Epithelial cell of prostate (primary cell): ENCODE measurements at regions not wholly inside any gene's neighbourhood (a gene's known extent, or its start where the extent isn't known, plus 50 kb on each side); places are given as distances from the start of the nearest gene placed in this dataset.
"Not testable (repeated sequence)": the region's sequence is repeated elsewhere in the genome, so short reads cannot be mapped to it uniquely, and the experiment has no call there.

Experiments used
- DNase-seq: peaks from one replicate; pipeline ENCODE4 v3.0.0-alpha.2; 2011; ENCODE audit warnings: low read depth, low spot score
- H3K27ac ChIP-seq: fragments of 450-650 bp; 2 replicates; pipeline ENCODE4 v1.5.1; 2017; ENCODE audit warnings: mild to moderate bottlenecking

DNA sequence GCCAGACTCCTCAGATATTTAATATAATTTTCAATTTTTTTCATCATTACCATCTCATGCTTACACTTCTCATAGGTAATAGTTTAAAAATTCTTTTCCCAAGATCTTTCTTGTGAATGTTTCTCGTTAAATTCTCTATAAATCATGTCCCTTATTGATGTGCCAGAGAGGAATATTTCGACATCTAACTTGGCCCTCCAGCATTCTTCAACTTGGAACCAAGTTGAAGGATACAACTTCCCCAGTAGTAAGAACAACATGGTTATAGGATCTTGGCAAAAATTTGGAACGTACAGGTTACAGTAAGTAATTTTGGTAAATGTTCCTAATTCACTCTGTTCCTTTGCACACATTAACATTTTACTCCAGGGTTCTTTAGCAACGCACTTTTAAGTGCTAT lies 731.8 kb downstream of the CDH11 start:
- no peak for DNase-seq
- H3K27ac ChIP-seq = no peak overlapping the region

DNA sequence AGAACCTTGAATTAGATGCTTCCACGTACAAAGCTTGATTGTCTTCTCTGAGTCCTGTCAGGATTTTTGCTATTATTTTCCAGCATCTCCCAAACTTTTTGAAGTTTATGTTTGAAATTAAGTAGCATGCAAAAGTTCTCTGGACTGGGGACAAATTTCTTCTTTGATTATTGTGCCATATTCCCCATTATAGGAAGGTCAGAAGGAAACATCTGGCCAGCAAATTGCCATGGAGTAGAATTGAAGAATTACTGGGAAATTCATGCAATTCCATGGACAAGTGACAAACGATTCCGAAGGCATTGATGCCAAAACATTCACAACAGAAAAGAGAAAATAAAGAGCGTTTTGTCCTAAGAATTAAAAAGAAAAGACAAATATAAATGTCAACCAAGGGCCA lies 737.2 kb downstream of the CDH11 start:
- no peak for DNase-seq

DNA sequence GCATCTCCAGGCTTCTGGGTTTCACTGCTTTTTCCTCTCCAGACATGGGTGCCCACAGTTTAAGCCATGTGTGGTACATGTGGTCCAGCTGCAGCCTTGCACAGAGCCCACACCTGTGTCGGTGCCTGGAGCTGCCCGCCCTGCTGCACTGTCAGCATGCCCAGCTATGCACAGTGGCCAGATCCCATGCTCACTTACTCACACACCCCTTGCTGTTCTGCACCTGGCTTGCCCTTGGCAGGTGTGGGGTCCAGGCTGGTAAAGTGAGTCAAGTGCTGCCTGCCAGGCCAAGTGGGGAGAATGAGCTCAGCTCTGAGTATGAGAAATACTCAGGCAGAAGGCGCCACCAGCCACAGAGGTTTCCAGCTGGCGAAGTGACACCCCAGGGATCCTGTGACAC lies 739.9 kb downstream of the CDH11 start:
- H3K27ac ChIP-seq = no peak overlapping the region
- DNase-seq = no peak

More for the DNA sequence above, 737.2 kb downstream of the CDH11 start:
- no peak overlapping the region for H3K27ac ChIP-seq

DNA sequence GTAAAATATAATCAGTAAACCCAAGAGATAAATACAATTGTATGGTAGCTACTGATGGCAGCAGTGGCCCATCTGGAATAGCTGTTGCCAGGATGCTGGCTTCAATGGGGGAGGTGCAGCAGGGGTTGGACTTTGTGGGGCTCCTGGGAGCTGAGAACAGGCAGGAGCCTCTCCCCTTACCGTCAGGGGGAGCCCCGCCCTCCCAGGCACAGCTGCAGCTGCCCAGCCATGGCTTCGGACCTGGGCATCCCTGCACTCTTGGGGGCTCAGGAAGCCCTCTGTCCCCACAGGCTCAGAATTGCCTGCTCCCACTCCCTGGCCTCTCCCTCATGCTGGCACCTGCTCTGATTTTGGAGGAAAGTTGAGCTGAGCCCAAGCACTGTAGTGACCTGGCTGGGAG lies 741.1 kb downstream of the CDH11 start:
- no peak overlapping the region for H3K27ac ChIP-seq
- no peak for DNase-seq

DNA sequence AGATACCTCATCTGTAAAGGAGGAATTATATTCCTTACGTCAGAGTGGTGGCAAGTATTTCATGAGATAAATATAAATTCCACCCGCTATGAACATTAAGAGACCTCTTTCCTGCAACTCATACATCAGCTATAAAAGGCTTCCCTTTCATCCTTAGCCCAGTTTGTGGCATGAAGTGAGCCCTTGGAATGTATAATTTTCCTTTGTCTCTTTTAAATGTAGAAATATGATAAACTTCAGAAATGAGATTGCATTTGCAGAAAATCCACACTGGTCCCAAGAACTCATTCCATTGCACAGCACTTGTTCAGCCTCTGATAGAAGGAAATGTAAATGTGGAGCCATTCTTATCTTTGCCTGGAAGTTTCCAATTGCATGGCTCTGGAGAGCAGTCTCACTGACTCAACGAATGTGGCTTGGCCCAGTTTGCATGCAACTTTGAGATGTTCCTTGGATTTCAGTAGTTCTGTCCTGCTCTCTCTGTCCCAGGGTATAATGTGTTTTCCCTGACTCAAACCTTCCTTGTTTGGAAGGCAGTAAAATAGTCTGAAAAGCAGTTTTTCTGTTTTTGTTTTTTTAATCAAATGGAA lies 746.4 kb downstream of the CDH11 start:
- DNase-seq = no peak
- no peak overlapping the region for H3K27ac ChIP-seq

DNA sequence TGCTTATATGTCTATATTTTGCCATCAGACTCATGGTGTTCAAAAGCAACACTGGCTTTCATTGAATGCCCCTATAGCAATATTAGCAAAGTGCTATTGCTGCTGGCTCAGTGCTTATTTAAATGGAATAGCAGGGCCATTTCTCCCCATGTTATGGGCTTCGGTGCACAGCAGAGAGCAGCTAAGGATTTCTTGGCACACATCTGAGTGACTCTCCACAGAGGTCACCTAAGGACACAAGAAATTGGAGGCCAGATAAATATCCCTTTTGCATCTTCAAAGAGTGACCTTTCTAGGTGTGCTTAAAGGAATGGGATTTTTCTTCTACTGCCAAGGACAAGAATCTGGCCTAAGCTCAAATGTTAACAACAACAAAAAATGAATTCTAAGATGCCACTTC lies 751.8 kb downstream of the CDH11 start:
- no peak overlapping the region for H3K27ac ChIP-seq
- no peak for DNase-seq

DNA sequence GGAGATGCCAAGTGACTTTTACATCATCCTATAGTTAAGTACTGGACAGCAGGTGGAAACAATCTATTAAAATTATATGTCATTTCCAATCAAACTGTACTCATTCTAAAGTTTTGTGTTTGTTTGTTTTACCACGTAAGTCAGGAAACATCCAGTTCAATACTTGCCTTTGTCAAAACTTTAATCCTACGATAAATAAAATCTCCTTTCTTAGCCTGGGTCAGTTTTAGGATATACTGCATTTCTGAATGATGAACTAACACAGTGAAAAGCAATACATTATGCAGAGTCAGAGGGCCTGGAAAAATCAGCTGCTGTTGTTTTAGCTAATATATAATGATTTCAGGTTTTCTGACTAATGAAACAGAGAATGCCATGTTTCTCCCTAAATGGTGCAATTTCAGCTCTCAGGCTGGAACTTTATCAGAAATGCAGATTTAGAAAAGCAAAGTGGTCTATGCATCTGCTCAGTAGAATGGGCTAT lies 756.4 kb downstream of the CDH11 start:
- DNase-seq = no peak
- no peak overlapping the region for H3K27ac ChIP-seq

DNA sequence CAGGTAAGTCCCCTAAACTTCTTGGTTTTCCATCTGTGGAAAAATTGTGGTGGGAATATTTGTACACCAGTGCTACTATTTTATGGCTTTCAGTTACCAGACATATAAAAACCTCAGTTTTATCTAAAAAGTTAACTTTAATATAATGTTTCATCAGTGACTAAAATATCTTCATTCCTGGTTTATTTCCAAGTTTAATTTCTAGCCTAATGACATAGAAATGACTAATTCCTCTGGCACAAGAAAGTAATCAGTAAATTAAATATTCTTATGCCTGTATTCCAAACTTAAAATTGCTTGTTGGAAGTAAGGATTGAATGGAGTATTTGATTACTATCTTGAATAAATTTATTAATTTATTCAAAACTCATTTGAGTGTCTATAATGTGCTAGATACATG lies 757.0 kb downstream of the CDH11 start:
- DNase-seq = no peak
- H3K27ac ChIP-seq = no peak overlapping the region

DNA sequence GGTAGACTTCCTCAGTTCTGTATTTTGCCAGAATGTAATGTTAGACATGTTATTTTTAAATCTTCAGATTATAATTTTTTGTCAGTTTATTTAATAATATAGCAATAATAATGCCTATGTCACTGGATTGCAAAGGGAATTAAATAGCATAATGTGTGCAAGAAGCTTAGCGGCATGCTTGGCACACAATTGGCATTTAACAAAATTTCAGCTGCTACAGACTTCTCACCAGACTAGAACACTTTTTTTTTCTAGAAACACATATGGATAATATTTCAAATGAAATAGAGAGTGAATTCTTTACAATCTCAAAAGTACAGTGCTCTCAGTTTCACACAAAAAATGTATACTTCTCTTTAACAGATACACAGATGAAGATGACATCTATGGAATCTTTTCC lies 757.4 kb downstream of the CDH11 start:
- no peak overlapping the region for H3K27ac ChIP-seq

DNA sequence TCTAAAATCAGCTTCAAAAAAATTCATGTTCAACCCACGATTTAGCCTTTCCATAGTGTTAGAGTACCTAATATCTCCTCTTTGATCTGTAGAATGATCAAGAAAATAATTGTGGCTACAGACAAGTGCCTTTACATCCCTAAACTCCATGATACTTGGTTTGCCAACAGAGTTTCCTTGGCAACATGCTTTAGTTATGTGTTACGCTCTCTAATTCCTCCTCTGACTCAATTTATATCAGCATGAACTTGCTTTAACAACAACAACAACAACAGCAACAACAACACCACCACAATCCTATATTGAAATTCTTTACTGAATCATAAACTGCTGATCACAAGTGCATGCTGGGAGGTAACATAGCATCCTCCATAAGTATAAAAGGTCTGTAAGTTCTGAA lies 757.8 kb downstream of the CDH11 start:
- DNase-seq = no peak
- H3K27ac ChIP-seq = no peak overlapping the region

More for the DNA sequence above, 757.4 kb downstream of the CDH11 start:
- DNase-seq = no peak

DNA sequence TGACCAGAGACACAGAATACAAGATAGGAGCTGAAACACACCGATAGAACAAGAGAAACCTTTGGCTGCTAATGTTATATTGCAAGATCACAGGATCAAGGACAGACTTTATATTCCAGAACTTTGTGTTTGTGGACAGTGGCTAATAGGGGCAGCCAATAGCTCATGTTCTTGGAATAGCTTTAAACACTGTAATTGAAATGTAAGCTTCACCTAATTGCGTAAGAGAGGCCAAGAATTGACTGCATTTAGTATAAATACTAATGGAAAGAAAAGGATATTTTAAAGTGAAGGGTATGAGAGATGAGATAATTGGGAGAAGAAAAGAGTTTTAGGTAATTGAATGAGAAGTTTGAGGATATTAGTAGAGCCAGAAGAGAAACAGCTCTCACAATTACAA lies 758.8 kb downstream of the CDH11 start:
- no peak overlapping the region for H3K27ac ChIP-seq
- DNase-seq = no peak

DNA sequence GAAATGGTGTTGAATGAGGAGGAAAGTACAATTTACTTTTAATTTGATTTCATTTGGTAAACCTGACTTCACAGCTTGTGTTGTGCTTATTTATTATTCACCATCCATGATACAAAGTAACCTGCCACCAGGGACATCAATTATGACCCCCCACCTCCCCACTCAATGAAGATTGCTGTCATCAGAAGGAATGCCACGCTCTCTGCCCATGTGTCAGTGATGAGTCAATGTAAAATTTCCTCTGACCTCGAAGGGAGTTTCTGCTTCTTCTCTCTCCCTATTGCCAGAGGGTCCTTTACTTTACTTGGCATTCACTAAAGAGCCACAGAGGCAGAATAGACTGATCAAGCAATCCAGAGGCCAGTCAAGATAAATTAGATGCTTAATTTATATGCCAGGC lies 759.7 kb downstream of the CDH11 start:
- no peak overlapping the region for H3K27ac ChIP-seq
- no peak for DNase-seq

DNA sequence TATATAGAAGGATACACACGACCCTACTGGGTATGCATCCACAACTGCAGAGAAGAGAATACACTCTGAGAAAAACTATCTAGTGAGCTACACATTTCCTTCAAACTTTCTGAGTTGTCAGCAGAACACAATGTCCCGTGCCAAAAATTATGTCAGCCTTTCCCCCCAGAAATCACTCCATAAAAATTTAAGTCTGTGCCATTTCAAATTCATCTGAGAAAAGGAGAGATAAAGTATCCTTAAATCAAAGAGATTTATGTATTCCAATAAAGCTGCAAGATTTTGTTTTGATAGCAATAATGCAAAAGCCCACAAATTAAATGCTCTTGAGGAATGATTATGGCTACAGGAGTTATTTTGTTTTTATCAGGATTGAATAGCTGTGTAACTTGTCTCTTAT lies 760.1 kb downstream of the CDH11 start:
- no peak overlapping the region for H3K27ac ChIP-seq
- DNase-seq = no peak

DNA sequence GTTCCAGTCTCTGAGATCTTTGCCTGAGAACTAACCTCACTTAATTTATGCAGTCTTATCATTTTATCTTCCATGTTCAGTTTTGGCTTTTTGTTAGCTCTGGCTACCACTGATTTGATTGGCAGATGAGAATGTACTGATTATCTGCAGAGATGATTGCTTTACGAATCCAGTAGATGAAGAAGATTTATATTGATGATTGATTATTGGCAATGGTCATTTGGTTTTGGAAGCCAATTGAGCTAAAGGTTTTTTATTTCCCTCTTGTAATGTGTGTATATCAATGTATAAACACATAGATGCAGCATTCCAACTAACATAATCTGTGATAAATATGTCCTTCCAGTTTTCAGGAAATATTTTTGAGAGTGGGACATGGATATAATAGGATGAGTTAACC lies 763.6 kb downstream of the CDH11 start:
- DNase-seq = no peak
- no peak overlapping the region for H3K27ac ChIP-seq

DNA sequence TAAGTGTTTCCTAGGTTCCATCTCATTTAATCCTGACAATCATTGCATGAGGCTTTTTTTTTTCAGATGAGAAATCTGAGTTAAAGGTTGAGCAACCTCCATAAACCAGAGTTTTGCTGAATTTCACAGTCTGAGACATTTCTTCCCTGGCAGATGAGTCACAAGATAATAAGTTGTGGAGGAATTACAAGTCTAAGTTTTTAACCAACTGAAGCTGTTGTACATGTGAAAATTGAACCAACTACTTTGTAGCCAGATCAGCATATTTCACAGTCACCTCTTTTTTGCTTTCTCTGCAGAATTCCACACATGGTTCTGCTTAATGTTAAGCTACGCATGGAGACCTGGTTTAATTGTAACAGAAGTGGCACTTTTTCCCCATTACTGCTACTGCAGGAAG lies 765.6 kb downstream of the CDH11 start:
- H3K27ac ChIP-seq = no peak overlapping the region
- no peak for DNase-seq

DNA sequence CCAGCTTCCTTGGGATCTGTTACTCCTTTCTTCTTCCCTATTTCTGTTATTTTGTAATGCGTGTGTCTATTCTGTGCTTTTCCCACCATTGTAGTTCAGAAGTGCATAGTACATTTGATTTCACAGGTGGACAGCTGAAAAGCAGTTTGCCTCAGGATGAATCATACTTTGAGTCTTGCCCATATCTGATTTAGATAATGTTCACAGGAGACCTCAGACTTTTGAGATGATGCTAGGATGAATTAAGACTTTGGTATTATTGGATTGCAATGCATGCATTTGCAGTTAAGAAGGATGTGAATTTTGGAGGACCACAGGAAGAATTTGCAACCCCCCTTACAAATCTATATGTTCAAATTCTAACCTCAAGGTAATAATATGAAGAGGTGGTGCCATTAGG lies 769.6 kb downstream of the CDH11 start:
- no peak for DNase-seq
- H3K27ac ChIP-seq = no peak overlapping the region

DNA sequence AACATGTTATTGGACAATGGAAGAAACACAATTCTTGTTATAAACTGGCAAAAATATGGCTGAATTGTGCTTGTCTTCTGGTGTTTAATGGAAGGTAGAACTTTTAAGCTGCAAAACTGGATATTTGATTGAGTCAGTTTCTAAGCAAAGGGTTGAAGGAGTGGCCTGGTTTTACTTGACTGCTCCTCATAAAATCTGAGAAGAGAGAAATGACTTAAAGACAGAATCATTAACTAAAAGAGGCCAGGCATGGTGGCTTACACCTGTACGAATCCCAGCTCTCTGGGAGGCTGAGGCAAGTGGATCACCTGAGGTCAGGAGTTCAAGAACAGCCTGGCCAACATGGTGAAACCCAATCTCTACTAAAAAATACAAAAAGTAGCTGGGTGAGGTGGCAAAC lies 770.7 kb downstream of the CDH11 start:
- H3K27ac ChIP-seq = no peak overlapping the region
- DNase-seq = no peak

DNA sequence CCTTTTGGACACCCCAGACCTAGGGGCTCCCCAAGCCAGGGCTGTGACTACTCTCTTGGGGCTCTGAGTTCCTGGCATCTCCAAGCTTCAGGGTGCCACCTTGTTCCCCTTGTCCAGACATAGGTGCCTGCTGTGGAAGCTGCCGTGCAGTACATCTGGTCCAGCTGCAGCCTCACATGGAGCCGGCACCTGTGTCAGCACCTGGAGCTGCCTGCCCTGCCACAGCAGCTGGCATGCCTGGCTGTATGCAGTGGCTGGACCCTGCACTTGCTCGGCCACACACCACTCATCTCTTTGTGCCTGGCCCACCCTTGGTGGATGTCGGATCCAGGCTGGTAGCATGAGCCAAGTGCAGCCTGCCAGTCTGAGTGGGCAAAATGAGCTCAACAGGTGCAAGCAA lies 775.8 kb downstream of the CDH11 start:
- no peak overlapping the region for H3K27ac ChIP-seq
- no peak for DNase-seq

DNA sequence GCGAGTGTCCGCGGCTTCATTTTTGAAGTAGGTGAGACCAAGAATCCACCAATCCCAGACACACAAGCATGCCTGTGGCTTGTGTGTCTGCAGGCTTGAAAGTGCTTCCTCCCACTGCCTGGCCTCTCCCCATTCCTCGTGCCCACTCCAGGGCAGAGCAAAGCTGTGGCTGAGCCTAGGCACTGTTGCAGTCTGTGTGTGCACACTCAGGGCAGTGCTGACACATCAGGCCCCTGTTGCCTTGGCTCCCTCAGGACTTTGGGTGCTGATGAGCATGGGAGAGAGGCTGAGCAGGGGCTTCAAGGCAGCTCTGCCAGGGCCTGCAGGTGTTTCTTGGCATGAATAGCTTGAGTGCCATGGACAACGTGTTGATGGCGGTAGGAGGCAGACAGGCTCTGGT lies 776.7 kb downstream of the CDH11 start:
- no peak for DNase-seq
- H3K27ac ChIP-seq = no peak overlapping the region

DNA sequence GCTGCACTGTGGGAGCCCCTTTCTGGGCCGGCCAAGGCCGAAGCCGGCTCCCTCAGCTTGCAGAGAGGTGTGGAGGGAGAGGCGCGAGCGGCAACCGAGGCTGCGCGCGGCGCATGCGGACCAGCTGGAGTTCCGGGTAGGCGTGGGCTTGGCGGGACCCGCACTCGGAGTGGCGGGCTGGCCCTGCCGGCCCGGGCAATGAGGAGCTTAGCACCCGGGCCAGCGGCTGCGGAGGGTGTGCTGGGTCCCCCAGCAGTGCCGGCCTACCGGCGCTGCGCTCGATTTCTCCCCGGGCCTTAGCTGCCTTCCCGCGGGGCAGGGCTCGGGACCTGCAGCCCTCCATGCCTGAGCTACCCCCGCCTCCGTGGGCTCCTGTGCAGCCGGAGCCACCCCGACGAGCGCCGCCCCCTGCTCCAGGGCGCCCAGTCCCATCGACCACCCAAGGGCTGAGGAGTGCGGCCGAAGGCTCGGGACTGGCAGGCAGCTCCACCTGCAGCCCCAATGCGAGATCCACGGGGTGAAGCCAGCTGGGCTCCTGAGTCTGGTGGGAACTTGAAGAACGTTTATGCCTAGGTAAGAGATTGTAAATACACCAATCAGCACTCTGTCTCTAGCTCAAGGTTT lies 777.9 kb downstream of the CDH11 start:
- H3K27ac ChIP-seq, DNase-seq: not testable (repeated sequence)

DNA sequence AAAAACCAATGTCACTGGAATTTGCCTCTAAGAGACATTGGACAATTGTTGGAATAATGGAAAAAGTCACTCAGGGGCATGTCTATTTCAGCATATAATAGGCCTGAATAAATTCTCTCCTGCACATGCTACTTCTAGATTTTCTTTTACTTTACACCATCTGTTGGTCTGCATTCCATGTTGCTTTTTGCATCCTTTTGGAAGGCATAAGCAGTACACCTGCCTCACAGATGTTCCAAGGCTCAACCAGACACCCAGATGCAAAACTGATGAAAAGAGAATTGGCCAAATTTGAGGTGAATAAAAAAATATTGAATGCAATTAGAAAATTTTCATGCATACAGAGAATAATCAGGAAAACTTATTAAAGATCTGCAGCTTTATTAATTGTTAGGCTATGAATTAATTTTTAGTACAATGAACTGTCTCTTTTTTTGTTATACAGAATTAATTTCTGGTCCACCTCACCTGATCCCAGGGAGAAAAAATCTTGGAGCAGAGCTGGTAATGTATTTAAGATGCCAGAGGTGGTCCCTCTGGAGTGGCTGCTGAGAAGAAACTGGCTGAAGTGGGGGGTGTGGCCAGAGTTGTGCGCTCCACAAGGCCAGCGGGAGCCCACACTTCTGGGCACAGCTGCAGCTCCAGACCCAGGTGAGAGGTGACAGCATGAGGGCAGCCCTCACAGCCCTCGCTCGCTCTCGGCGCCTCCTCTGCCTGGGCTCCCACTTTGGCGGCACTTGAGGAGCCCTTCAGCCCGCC lies 778.6 kb downstream of the CDH11 start:
- H3K27ac ChIP-seq = no peak overlapping the region
- DNase-seq = no peak

DNA sequence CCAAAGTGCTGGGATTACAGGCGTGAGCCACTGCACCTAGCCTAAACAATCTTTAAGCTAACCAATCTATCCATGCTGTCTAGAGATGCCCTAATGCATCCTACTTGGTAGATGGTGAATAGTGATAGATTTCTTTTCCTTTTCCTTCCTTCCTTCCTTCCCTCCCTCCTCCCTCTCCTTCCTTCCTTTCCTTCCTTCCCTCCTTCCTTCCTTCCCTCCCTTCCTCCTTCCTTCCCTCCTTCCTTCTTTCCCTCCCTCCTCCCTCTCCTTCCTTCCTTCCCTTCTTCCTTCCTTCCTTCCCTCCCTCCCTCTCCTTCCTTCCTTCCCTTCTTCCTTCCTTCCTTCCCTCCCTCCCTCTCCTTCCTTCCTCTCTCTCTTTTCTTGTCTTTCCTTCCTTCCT lies 780.5 kb downstream of the CDH11 start:
- DNase-seq, H3K27ac ChIP-seq: not testable (repeated sequence)
